ENCODE measurements at regions not wholly inside any gene's neighbourhood (a gene's known extent, or its start where the extent isn't known, plus 50 kb on each side); places are given as distances from the start of the nearest gene placed in this dataset.

DNA sequence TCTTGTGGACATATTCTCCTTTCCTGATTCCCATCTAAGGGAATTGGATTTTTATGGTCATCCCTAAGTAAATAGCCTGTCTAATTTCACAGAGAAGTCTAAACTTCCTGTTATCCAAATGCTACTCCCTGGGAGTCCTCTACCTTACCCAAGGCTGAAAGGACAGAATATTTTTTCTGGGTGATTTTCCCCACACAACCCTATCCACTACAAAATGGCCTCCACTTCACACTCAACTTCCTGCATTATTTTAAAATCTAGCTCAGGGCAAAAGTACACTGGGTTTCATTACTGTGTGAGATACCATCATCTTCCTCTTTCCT is 77.5 kb upstream of the ABI3BP start:
- Histone ChIP-seq H3K27me3 (ENCODE audit: control insufficient read depth in 1 of 2, insufficient read depth in 1 of 2, low read length in 2 of 2) (no peaks in the 10 kb centered on the region), H3K4me3 (ENCODE audit: insufficient read depth in 1 of 2, low read depth in 1 of 2, low read length in 2 of 2) (no peak overlapping the region), H2BK15ac (ENCODE audit: low read depth, poor library complexity, severe bottlenecking) (no peak overlapping the region), H2BK120ac (ENCODE audit: low read depth, low read length) (no peak overlapping the region), H2AFZ (ENCODE audit: low read depth, low read length) (no peak overlapping the region), H3K9ac (ENCODE audit: low read length) (no peak overlapping the region), H3K14ac (ENCODE audit: low read length in 2 of 2) (no peak overlapping the region), H3K9me3 (ENCODE audit: control insufficient read depth, low read length) (peaks cover 6% of the 10 kb centered on the region), H3K4me1 (ENCODE audit: control insufficient read depth, insufficient read depth, low read depth, low read length) (peaks cover 4% of the 10 kb centered on the region), H3K4me2 (ENCODE audit: low read length, poor library complexity, severe bottlenecking) (no peak overlapping the region), H3K79me1 (replicated peaks; ENCODE audit: low read length, poor library complexity, severe bottlenecking) (no peaks in the 10 kb centered on the region), H3K18ac (ENCODE audit: low read depth in 1 of 2, low read length in 2 of 2) (no peak overlapping the region), H3K36me3 (ENCODE audit: control insufficient read depth in 1 of 2, insufficient read depth in 2 of 2, low read depth in 1 of 2, low read length in 2 of 2) (no peaks in the 10 kb centered on the region), H3K27ac (ENCODE audit: low read length, poor library complexity, severe bottlenecking) (no peak overlapping the region), H3K4ac (ENCODE audit: low read depth in 1 of 2, low read length in 2 of 2) (no peak overlapping the region), H2BK12ac (ENCODE audit: low read length in 2 of 2) (no peak overlapping the region), H4K8ac (ENCODE audit: low read length) (no peak overlapping the region), H2BK5ac (ENCODE audit: low read depth, low read length, poor library complexity, severe bottlenecking) (peak overlapping the region; percentile 44), H4K91ac (ENCODE audit: low read length) (no peak overlapping the region), H2AK5ac (ENCODE audit: low read length, severe bottlenecking) (peak overlapping the region; percentile 54), H3K23ac (ENCODE audit: low read length in 2 of 2) (no peak overlapping the region)
- DNase-seq, result no peak

DNA sequence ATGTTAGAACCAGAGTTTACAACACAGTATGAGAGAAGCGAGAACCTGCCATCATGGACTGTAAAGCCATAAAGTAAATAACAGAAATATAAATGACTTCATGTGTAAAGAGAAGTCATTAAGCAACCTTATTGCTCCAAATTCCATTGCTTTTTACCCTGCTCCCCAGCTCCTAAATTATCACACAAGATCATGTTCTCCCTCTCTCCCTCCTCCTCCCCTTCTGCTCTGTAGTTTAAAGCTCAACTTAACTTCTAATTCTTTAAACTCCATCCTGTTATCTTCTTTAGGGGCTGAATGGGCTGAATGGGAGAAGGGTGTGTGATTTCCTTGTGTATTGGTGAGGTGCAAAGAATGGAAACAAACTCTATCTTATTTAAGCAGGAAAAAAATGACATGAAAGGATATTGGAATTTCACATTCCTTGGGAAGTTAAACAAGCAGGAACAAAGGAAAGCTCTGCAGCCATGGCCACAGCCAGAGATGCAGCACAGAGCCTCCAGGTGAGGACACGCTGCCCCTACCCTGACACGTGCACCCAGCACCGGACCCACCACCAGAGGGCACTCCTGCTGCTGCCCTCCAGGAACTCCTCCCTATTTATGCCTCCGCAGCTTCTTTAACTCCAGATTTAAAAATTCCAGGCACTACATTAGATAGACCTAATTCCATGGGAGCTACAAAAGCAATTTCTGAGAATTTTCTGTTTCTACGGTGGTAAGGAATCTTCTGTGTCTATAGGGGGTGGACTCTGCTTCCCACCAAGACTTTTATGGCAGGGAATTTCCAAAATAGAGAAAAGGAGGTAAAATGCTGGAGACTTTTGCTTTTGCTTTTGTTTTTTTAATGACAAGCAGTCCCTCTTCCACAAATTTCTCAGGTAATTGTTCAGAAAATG is 76.9 kb upstream of the ABI3BP start:
- Histone ChIP-seq H2BK12ac (ENCODE audit: low read length in 2 of 2) (no peak overlapping the region), H3K9me3 (ENCODE audit: control insufficient read depth, low read length) (peaks cover 6% of the 10 kb centered on the region), H2BK15ac (ENCODE audit: low read depth, poor library complexity, severe bottlenecking) (no peak overlapping the region), H4K8ac (ENCODE audit: low read length) (peak overlapping the region; percentile 94), H3K4me1 (ENCODE audit: control insufficient read depth, insufficient read depth, low read depth, low read length) (peaks cover 4% of the 10 kb centered on the region), H4K91ac (ENCODE audit: low read length) (no peak overlapping the region), H3K14ac (ENCODE audit: low read length in 2 of 2) (no peak overlapping the region), H3K36me3 (ENCODE audit: control insufficient read depth in 1 of 2, insufficient read depth in 2 of 2, low read depth in 1 of 2, low read length in 2 of 2) (no peaks in the 10 kb centered on the region), H3K4me3 (ENCODE audit: insufficient read depth in 1 of 2, low read depth in 1 of 2, low read length in 2 of 2) (no peak overlapping the region), H3K27ac (ENCODE audit: low read length, poor library complexity, severe bottlenecking) (peak overlapping the region; percentile 32), H2BK120ac (ENCODE audit: low read depth, low read length) (no peak overlapping the region), H3K4me2 (ENCODE audit: low read length, poor library complexity, severe bottlenecking) (no peak overlapping the region), H3K27me3 (ENCODE audit: control insufficient read depth in 1 of 2, insufficient read depth in 1 of 2, low read length in 2 of 2) (no peaks in the 10 kb centered on the region), H2AFZ (ENCODE audit: low read depth, low read length) (no peak overlapping the region), H3K79me1 (replicated peaks; ENCODE audit: low read length, poor library complexity, severe bottlenecking) (no peaks in the 10 kb centered on the region), H3K23ac (ENCODE audit: low read length in 2 of 2) (no peak overlapping the region), H3K4ac (ENCODE audit: low read depth in 1 of 2, low read length in 2 of 2) (peak overlapping the region in 1 of 2 experiments; percentile 39), H3K18ac (ENCODE audit: low read depth in 1 of 2, low read length in 2 of 2) (peak overlapping the region in 1 of 2 experiments; percentile 80), H2BK5ac (ENCODE audit: low read depth, low read length, poor library complexity, severe bottlenecking) (no peak overlapping the region), H3K9ac (ENCODE audit: low read length) (no peak overlapping the region), H2AK5ac (ENCODE audit: low read length, severe bottlenecking) (no peak overlapping the region)
- DNase-seq, result peak; percentile 30
- WGBS, result 40% methylated on average over 5 of the region's 6 CpGs

DNA sequence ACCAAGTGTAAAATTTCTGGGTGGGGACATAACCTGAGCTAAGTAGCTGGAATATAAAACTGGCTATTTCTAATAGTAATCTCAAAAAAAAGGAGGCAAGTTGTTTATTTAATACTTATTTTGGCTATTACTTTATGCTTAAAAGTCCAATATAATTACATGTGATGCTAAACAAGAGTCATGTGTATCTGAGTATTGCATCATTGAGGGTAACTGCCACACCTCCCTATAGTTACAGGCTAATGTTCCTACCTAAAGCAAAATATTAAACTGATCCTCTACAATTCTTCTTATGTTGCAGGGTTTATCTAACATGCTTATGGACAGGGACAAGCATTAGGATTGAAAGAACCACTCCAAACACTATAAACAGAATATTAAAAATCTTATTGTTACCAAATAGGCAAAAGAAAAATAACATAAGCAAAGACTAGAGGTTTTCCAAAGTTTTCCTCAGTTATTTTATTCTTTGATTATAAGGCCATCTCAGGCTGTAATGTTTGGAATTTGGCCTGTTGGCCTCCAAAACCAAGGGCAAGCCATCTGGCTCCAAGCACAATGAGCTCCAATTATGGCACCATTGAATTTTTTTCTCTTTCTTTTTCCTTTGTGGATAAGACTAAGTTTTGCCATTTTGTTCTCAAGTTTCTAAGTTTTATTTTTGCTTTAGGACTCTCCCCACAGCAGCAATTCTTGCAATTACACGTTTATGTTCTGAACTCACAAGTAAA is 75.8 kb upstream of the ABI3BP start:
- H2BK120ac ChIP-seq (ENCODE audit: low read depth, low read length), result no peak overlapping the region
- DNase-seq, result no peak
- no peak overlapping the region for H4K8ac ChIP-seq (ENCODE audit: low read length)
- WGBS, result 59% methylated on average over 1 of the region's 1 CpG
- no peak overlapping the region for H3K9ac ChIP-seq (ENCODE audit: low read length)
- H3K9me3 ChIP-seq (ENCODE audit: control insufficient read depth, low read length), result no peaks in the 10 kb centered on the region
- no peak overlapping the region for H4K91ac ChIP-seq (ENCODE audit: low read length)
- no peak overlapping the region for H3K23ac ChIP-seq (ENCODE audit: low read length in 2 of 2)
- no peak overlapping the region for H2BK5ac ChIP-seq (ENCODE audit: low read depth, low read length, poor library complexity, severe bottlenecking)
- H3K18ac ChIP-seq (ENCODE audit: low read depth in 1 of 2, low read length in 2 of 2), result no peak overlapping the region
- H3K4me1 ChIP-seq (ENCODE audit: control insufficient read depth, insufficient read depth, low read depth, low read length), result peaks cover 4% of the 10 kb centered on the region
- no peak overlapping the region for H2AFZ ChIP-seq (ENCODE audit: low read depth, low read length)
- H3K79me1 ChIP-seq (replicated peaks; ENCODE audit: low read length, poor library complexity, severe bottlenecking), result no peaks in the 10 kb centered on the region
- H3K4me3 ChIP-seq (ENCODE audit: insufficient read depth in 1 of 2, low read depth in 1 of 2, low read length in 2 of 2), result no peak overlapping the region
- no peak overlapping the region for H2AK5ac ChIP-seq (ENCODE audit: low read length, severe bottlenecking)
- no peak overlapping the region for H3K4me2 ChIP-seq (ENCODE audit: low read length, poor library complexity, severe bottlenecking)
- no peak overlapping the region for H3K14ac ChIP-seq (ENCODE audit: low read length in 2 of 2)
- H3K4ac ChIP-seq (ENCODE audit: low read depth in 1 of 2, low read length in 2 of 2), result no peak overlapping the region
- no peak overlapping the region for H3K27ac ChIP-seq (ENCODE audit: low read length, poor library complexity, severe bottlenecking)
- H2BK15ac ChIP-seq (ENCODE audit: low read depth, poor library complexity, severe bottlenecking), result no peak overlapping the region
- H3K36me3 ChIP-seq (ENCODE audit: control insufficient read depth in 1 of 2, insufficient read depth in 2 of 2, low read depth in 1 of 2, low read length in 2 of 2), result no peaks in the 10 kb centered on the region
- no peak overlapping the region for H2BK12ac ChIP-seq (ENCODE audit: low read length in 2 of 2)
- no peaks in the 10 kb centered on the region for H3K27me3 ChIP-seq (ENCODE audit: control insufficient read depth in 1 of 2, insufficient read depth in 1 of 2, low read length in 2 of 2)

DNA sequence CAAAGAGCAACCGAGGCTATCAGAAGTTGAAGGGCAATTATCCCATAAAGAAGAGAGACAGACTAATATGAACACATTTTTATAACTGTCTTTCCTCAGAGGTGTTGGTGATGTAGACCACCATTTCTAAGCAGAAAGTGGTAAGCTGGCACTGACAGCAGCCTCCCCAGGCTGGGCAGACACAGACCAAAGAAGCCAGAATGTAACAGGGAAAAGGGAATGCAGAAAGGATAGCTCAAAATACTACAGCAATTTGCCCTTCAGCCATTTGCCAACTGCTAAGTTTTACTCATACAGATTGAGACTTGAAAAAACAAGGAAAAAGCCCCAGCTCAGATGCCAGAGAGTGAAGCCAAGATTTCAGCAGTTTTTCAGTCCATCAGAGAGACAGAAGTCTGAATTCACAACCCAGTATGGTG is 73.5 kb upstream of the ABI3BP start:
- peak overlapping the region; percentile 77 for H3K27ac ChIP-seq (ENCODE audit: low read length, poor library complexity, severe bottlenecking)
- H2BK12ac ChIP-seq (ENCODE audit: low read length in 2 of 2), result peak overlapping the region; percentile 34 to 89
- no peak overlapping the region for H3K14ac ChIP-seq (ENCODE audit: low read length in 2 of 2)
- no peaks in the 10 kb centered on the region for H3K79me1 ChIP-seq (replicated peaks; ENCODE audit: low read length, poor library complexity, severe bottlenecking)
- no peak overlapping the region for H2BK120ac ChIP-seq (ENCODE audit: low read depth, low read length)
- WGBS, result no CpG with 5 or more reads among the region's 1 CpG
- H3K23ac ChIP-seq (ENCODE audit: low read length in 2 of 2), result no peak overlapping the region
- peak overlapping the region; percentile 48 for H2BK15ac ChIP-seq (ENCODE audit: low read depth, poor library complexity, severe bottlenecking)
- no peaks in the 10 kb centered on the region for H3K27me3 ChIP-seq (ENCODE audit: control insufficient read depth in 1 of 2, insufficient read depth in 1 of 2, low read length in 2 of 2)
- H4K91ac ChIP-seq (ENCODE audit: low read length), result no peak overlapping the region
- peak overlapping the region; percentile 78 for H3K9ac ChIP-seq (ENCODE audit: low read length)
- H3K9me3 ChIP-seq (ENCODE audit: control insufficient read depth, low read length), result no peaks in the 10 kb centered on the region
- peak overlapping the region in 1 of 2 experiments; percentile 40 for H3K18ac ChIP-seq (ENCODE audit: low read depth in 1 of 2, low read length in 2 of 2)
- peak overlapping the region in 1 of 2 experiments; percentile 42 for H3K4me3 ChIP-seq (ENCODE audit: insufficient read depth in 1 of 2, low read depth in 1 of 2, low read length in 2 of 2)
- H3K36me3 ChIP-seq (ENCODE audit: control insufficient read depth in 1 of 2, insufficient read depth in 2 of 2, low read depth in 1 of 2, low read length in 2 of 2), result no peaks in the 10 kb centered on the region
- no peak overlapping the region for H3K4me2 ChIP-seq (ENCODE audit: low read length, poor library complexity, severe bottlenecking)
- no peak overlapping the region for H2AFZ ChIP-seq (ENCODE audit: low read depth, low read length)
- peak overlapping the region; percentile 70 for H2BK5ac ChIP-seq (ENCODE audit: low read depth, low read length, poor library complexity, severe bottlenecking)
- peaks cover 4% of the 10 kb centered on the region for H3K4me1 ChIP-seq (ENCODE audit: control insufficient read depth, insufficient read depth, low read depth, low read length)
- peak; percentile 11 for DNase-seq
- H2AK5ac ChIP-seq (ENCODE audit: low read length, severe bottlenecking), result no peak overlapping the region
- H3K4ac ChIP-seq (ENCODE audit: low read depth in 1 of 2, low read length in 2 of 2), result no peak overlapping the region
- H4K8ac ChIP-seq (ENCODE audit: low read length), result no peak overlapping the region
